ENCODE measurements at regions not wholly inside any gene's neighbourhood (a gene's known extent, or its start where the extent isn't known, plus 50 kb on each side); places are given as distances from the start of the nearest gene placed in this dataset.

DNA sequence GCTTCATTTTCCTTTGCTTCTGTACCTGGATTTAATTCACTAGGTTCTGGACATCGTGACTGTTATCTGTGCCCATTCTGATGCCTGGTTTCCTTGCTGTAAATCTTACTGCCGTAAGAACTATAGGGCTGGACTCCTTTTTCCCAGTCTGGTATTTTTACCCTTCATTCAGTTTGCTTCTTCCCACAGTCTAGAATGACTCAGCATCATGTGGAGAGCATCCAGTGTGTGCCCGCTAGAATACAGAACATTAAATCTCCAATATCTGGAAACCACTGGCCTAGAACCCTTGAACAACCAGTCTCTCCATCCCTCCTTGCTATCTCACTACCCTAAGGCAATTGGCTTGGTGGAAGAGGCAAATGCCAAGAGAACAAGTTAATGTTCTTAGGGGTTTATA, 1075.4 kb upstream of the ZEB2 start (continued):
- no peak for TF ChIP-seq ZNF140 (tag by site-specific recombination; IDR thresholded peaks at IDR 0.05)
- TF ChIP-seq, protein P1, sequence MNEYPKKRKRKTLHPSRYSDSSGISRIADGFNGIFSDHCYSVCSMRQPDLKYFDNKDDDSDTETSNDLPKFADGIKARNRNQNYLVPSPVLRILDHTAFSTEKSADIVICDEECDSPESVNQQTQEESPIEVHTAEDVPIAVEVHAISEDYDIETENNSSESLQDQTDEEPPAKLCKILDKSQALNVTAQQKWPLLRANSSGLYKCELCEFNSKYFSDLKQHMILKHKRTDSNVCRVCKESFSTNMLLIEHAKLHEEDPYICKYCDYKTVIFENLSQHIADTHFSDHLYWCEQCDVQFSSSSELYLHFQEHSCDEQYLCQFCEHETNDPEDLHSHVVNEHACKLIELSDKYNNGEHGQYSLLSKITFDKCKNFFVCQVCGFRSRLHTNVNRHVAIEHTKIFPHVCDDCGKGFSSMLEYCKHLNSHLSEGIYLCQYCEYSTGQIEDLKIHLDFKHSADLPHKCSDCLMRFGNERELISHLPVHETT (tag by site-specific recombination; IDR thresholded peaks at IDR 0.05) = no peak
- TF ChIP-seq, protein P2, sequence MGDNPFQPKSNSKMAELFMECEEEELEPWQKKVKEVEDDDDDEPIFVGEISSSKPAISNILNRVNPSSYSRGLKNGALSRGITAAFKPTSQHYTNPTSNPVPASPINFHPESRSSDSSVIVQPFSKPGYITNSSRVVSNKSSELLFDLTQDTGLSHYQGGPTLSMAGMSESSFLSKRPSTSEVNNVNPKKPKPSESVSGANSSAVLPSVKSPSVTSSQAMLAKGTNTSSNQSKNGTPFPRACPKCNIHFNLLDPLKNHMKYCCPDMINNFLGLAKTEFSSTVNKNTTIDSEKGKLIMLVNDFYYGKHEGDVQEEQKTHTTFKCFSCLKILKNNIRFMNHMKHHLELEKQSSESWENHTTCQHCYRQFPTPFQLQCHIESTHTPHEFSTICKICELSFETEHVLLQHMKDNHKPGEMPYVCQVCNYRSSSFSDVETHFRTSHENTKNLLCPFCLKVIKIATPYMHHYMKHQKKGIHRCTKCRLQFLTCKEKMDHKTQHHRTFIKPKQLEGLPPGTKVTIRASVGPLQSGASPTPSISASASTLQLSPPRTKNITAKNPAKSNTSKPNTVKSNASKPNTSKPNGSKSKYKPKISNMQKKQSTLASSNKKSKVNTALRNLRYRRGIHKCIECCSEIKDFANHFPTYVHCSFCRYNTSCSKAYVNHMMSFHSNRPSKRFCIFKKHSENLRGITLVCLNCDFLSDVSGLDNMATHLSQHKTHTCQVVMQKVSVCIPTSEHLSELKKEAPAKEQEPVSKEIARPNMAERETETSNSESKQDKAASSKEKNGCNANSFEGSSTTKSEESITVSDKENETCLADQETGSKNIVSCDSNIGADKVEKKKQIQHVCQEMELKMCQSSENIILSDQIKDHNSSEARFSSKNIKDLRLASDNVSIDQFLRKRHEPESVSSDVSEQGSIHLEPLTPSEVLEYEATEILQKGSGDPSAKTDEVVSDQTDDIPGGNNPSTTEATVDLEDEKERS (tag by site-specific recombination; IDR thresholded peaks at IDR 0.05) = no peak

DNA sequence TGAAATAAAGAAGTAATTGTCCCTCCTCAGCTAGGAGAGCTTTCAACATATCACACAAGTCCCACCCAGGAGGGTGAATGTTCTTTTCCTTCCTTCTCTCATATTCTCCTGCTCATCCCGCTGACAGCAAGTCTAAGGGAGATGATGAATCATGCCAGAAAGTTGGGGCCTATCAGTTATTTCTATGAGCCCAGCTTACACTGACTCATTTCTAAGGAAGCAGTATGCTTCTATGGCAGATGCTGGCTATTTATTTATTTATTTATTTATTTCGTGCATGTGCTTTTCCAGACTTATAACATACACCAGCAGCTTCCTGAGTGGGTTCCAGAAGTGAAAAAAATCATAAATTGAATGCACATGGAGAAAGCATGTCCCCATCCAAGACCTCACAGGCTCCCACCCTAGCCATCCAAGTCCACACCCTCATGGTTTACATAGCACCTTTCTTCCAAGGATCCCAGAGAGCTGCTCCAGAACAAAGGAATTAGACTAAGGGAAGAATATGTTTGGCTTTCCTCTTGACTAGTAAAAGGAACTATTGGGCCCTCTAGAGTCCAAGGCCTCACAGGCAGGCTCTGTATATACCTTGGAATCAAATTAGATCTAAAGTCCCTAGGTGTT, 1074.2 kb upstream of the ZEB2 start:
- Histone ChIP-seq H3K27ac (ENCODE audit: extremely low read depth, low read depth, low read length) (no peak overlapping the region), H3K4me3 (ENCODE audit: low read depth, low read length) (no peak overlapping the region), H3K9me3 (ENCODE audit: control insufficient read depth, insufficient read depth, low read depth, low read length) (no peaks in the 10 kb centered on the region), H3K36me3 (ENCODE audit: control insufficient read depth in 2 of 2, insufficient read depth in 1 of 2, low read length in 2 of 2) (no peaks in the 10 kb centered on the region), H3K4me1 (ENCODE audit: control insufficient read depth, insufficient read depth, low read length) (0 out of 2 replicates have a peak, but pooled peaks cover 2% of the 10 kb centered on the region)
- ChIA-PET POLR2A (no interaction called here), CTCF (no interaction called here)
- no peak for TF ChIP-seq ZNF248 (tag by site-specific recombination; IDR thresholded peaks at IDR 0.05)
- no peak for TF ChIP-seq ZNF707 (tag by site-specific recombination; IDR thresholded peaks at IDR 0.05)
- no peak for TF ChIP-seq ZBTB17 (tag by site-specific recombination; IDR thresholded peaks at IDR 0.05)
- no peak for TF ChIP-seq ZNF19 (tag by site-specific recombination; IDR thresholded peaks at IDR 0.05; ENCODE audit: low read depth)
- no peak for TF ChIP-seq ZNF621 (tag by site-specific recombination; IDR thresholded peaks at IDR 0.05)
- TF ChIP-seq, protein P3, sequence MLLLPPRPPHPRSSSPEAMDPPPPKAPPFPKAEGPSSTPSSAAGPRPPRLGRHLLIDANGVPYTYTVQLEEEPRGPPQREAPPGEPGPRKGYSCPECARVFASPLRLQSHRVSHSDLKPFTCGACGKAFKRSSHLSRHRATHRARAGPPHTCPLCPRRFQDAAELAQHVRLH (tag by site-specific recombination; IDR thresholded peaks at IDR 0.05) = no peak

DNA sequence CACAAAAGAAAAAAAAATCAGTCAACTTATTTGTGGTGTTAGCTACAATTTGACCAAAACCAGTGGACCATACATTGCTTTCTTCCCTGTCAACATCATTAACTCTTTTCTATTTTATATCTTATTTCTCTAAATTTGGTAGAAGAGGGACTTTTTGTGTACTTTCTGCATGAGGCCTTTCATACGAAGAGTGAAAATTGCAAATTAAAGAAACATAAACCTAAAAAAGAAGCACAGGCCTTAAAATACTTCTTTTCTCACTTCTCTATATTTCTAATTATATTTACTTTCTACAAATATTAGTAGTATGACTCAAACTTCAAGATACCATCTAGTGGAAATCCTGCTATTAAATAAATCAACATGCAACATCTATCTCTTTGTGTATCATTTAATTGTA, 1073.4 kb upstream of the ZEB2 start:
- ChIA-PET CTCF (no interaction called here), POLR2A (no interaction called here)
- H3K4me1 ChIP-seq (ENCODE audit: control insufficient read depth, insufficient read depth, low read length) = 0 out of 2 replicates have a peak, but pooled peaks cover 2% of the 10 kb centered on the region
- H3K9me3 ChIP-seq (ENCODE audit: control insufficient read depth, insufficient read depth, low read depth, low read length) = no peaks in the 10 kb centered on the region
- H3K4me3 ChIP-seq (ENCODE audit: low read depth, low read length) = no peak overlapping the region
- H3K27ac ChIP-seq (ENCODE audit: extremely low read depth, low read depth, low read length) = no peak overlapping the region
- no peaks in the 10 kb centered on the region for H3K36me3 ChIP-seq (ENCODE audit: control insufficient read depth in 2 of 2, insufficient read depth in 1 of 2, low read length in 2 of 2)
- TF ChIP-seq ZNF501 (tag by site-specific recombination; IDR thresholded peaks at IDR 0.05) = no peak
- TF ChIP-seq PRDM1 (tag by site-specific recombination; IDR thresholded peaks at IDR 0.05) = no peak
- TF ChIP-seq, protein P4, sequence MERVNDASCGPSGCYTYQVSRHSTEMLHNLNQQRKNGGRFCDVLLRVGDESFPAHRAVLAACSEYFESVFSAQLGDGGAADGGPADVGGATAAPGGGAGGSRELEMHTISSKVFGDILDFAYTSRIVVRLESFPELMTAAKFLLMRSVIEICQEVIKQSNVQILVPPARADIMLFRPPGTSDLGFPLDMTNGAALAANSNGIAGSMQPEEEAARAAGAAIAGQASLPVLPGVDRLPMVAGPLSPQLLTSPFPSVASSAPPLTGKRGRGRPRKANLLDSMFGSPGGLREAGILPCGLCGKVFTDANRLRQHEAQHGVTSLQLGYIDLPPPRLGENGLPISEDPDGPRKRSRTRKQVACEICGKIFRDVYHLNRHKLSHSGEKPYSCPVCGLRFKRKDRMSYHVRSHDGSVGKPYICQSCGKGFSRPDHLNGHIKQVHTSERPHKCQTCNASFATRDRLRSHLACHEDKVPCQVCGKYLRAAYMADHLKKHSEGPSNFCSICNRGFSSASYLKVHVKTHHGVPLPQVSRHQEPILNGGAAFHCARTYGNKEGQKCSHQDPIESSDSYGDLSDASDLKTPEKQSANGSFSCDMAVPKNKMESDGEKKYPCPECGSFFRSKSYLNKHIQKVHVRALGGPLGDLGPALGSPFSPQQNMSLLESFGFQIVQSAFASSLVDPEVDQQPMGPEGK (tag by site-specific recombination; IDR thresholded peaks at IDR 0.05) = no peak
- no peak for TF ChIP-seq ZFP41 (tag by site-specific recombination; IDR thresholded peaks at IDR 0.05; ENCODE audit: borderline replicate concordance)
- no peak for TF ChIP-seq HOXD13 (CRISPR knock-in tag; IDR thresholded peaks at IDR 0.05; ENCODE audit: borderline replicate concordance)
- TF ChIP-seq KLF9 (tag by site-specific recombination; IDR thresholded peaks at IDR 0.05; ENCODE audit: low read depth) = no peak
- no peak for TF ChIP-seq SALL2 (tag by site-specific recombination; IDR thresholded peaks at IDR 0.05; ENCODE audit: borderline replicate concordance)
- TF ChIP-seq, protein P5, sequence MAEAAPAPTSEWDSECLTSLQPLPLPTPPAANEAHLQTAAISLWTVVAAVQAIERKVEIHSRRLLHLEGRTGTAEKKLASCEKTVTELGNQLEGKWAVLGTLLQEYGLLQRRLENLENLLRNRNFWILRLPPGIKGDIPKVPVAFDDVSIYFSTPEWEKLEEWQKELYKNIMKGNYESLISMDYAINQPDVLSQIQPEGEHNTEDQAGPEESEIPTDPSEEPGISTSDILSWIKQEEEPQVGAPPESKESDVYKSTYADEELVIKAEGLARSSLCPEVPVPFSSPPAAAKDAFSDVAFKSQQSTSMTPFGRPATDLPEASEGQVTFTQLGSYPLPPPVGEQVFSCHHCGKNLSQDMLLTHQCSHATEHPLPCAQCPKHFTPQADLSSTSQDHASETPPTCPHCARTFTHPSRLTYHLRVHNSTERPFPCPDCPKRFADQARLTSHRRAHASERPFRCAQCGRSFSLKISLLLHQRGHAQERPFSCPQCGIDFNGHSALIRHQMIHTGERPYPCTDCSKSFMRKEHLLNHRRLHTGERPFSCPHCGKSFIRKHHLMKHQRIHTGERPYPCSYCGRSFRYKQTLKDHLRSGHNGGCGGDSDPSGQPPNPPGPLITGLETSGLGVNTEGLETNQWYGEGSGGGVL (tag by site-specific recombination; IDR thresholded peaks at IDR 0.05) = no peak
- no peak for TF ChIP-seq SP7 (tag by site-specific recombination; IDR thresholded peaks at IDR 0.05)
- no peak for TF ChIP-seq ZXDB (tag by site-specific recombination; IDR thresholded peaks at IDR 0.05)
- TF ChIP-seq, protein P6, sequence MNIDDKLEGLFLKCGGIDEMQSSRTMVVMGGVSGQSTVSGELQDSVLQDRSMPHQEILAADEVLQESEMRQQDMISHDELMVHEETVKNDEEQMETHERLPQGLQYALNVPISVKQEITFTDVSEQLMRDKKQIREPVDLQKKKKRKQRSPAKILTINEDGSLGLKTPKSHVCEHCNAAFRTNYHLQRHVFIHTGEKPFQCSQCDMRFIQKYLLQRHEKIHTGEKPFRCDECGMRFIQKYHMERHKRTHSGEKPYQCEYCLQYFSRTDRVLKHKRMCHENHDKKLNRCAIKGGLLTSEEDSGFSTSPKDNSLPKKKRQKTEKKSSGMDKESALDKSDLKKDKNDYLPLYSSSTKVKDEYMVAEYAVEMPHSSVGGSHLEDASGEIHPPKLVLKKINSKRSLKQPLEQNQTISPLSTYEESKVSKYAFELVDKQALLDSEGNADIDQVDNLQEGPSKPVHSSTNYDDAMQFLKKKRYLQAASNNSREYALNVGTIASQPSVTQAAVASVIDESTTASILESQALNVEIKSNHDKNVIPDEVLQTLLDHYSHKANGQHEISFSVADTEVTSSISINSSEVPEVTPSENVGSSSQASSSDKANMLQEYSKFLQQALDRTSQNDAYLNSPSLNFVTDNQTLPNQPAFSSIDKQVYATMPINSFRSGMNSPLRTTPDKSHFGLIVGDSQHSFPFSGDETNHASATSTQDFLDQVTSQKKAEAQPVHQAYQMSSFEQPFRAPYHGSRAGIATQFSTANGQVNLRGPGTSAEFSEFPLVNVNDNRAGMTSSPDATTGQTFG (tag by site-specific recombination; IDR thresholded peaks at IDR 0.05; ENCODE audit: borderline replicate concordance) = no peak
- TF ChIP-seq, protein P7, sequence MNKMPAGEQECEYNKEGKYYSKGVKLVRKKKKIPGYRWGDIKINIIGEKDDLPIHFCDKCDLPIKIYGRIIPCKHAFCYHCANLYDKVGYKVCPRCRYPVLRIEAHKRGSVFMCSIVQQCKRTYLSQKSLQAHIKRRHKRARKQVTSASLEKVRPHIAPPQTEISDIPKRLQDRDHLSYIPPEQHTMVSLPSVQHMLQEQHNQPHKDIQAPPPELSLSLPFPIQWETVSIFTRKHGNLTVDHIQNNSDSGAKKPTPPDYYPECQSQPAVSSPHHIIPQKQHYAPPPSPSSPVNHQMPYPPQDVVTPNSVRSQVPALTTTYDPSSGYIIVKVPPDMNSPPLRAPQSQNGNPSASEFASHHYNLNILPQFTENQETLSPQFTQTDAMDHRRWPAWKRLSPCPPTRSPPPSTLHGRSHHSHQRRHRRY (tag by site-specific recombination; IDR thresholded peaks at IDR 0.05) = no peak

Data from HEK293 (cell line).